CD14-positive monocyte (primary cell): ENCODE measurements at regions not wholly inside any gene's neighbourhood (a gene's known extent, or its start where the extent isn't known, plus 50 kb on each side); places are given as distances from the start of the nearest gene placed in this dataset.

ENCODE experiments used
- DNase-seq, 3 donors: peaks; one replicate each; pipeline ENCODE4 v3.0.0-alpha.2; 2011 to 2022
- H2AFZ ChIP-seq: 2 replicates; pipeline ENCODE4 v1.6.0; 2012; ENCODE audit warnings: mild to moderate bottlenecking, low read depth, low read length, inconsistent platforms; ENCODE audit not compliant: insufficient read depth, poor library complexity, severe bottlenecking
- H3K27ac ChIP-seq, 2 donors: 1 replicate in 1 of 2; 2 replicates in 1 of 2; pipeline ENCODE4 v1.5.1; 2012 to 2013; ENCODE audit warnings: low read length in 2 of 2, control low read depth in 1 of 2, inconsistent platforms in 1 of 2, low read depth in 1 of 2, mild to moderate bottlenecking in 1 of 2
- H3K27me3 ChIP-seq, 2 donors: one replicate each; pipeline versions ENCODE4 v1.6.0 to v1.6.1; 2011 to 2013; ENCODE audit warnings: low read length in 2 of 2; ENCODE audit not compliant: control insufficient read depth in 2 of 2, insufficient read depth in 2 of 2
- H3K36me3 ChIP-seq, 2 donors: replicated peaks in 1 of 2; 1 replicate in 1 of 2; 2 replicates in 1 of 2; pipeline versions ENCODE4 v1.5.1 to v1.6.1; 2012 to 2013; ENCODE audit warnings: low read length in 2 of 2, control low read depth in 1 of 2, inconsistent platforms in 1 of 2, mild to moderate bottlenecking in 1 of 2; ENCODE audit not compliant: insufficient read depth in 2 of 2, control insufficient read depth in 1 of 2
- H3K4me1 ChIP-seq, 2 donors: 1 replicate in 1 of 2; 2 replicates in 1 of 2; pipeline versions ENCODE4 v1.5.1 to v1.6.1; 2012 to 2013; ENCODE audit warnings: low read length in 2 of 2, control low read depth in 1 of 2, inconsistent platforms in 1 of 2, mild to moderate bottlenecking in 1 of 2, moderate library complexity in 1 of 2; ENCODE audit not compliant: insufficient read depth in 2 of 2, control insufficient read depth in 1 of 2
- H3K4me2 ChIP-seq: replicated peaks from 2 replicates; pipeline ENCODE3; 2012; ENCODE audit warnings: low read length, moderate library complexity, mild to moderate bottlenecking; ENCODE audit not compliant: poor library complexity, severe bottlenecking; ENCODE audit errors: extremely low read depth
- H3K4me3 ChIP-seq, 3 experiments: fragments of 200-600 bp in 1 of 3; sonication (generic) in 1 of 3; replicated peaks in 1 of 3; 1 replicate in 2 of 3; 2 replicates in 1 of 3; pipeline ENCODE4 v1.5.1; 2011 to 2013; ENCODE audit warnings: low read length in 3 of 3, mild to moderate bottlenecking in 3 of 3, control low read depth in 2 of 3, low read depth in 2 of 3, inconsistent platforms in 1 of 3, moderate library complexity in 1 of 3
- H3K79me2 ChIP-seq: 2 replicates; pipeline ENCODE4 v1.6.0; 2012; ENCODE audit warnings: mild to moderate bottlenecking, control low read depth, inconsistent platforms, low read length, moderate library complexity; ENCODE audit not compliant: insufficient read depth
- H3K9ac ChIP-seq: 2 replicates; pipeline ENCODE4 v1.6.0; 2017; ENCODE audit warnings: low read length, mild to moderate bottlenecking; ENCODE audit not compliant: insufficient read depth, poor library complexity, severe bottlenecking
- H3K9me3 ChIP-seq, 2 donors: replicated peaks in 1 of 2; 1 replicate in 1 of 2; 2 replicates in 1 of 2; pipeline versions ENCODE4 v1.5.1 to v1.6.1; 2012 to 2013; ENCODE audit warnings: low read length in 2 of 2, control low read depth in 1 of 2; ENCODE audit not compliant: control insufficient read depth in 1 of 2, insufficient read depth in 1 of 2
- H4K20me1 ChIP-seq: 2 replicates; pipeline ENCODE4 v1.6.0; 2012; ENCODE audit warnings: mild to moderate bottlenecking, low read length, control low read depth, moderate library complexity; ENCODE audit not compliant: insufficient read depth
- H3K27ac Mint-ChIP-seq, 7 donors: one replicate each; pipeline ENCODE4 v1.8.0; 2020; ENCODE audit warnings: mild to moderate bottlenecking in 7 of 7, mixed read lengths in 7 of 7, moderate library complexity in 6 of 7, inconsistent platforms in 2 of 7
- H3K27me3 Mint-ChIP-seq, 3 donors: one replicate each; pipeline ENCODE4 v1.8.0; 2021 to 2022; ENCODE audit warnings: low read depth in 3 of 3, mild to moderate bottlenecking in 3 of 3, mixed read lengths in 3 of 3, moderate library complexity in 3 of 3, inconsistent platforms in 1 of 3
- H3K36me3 Mint-ChIP-seq, 2 donors: one replicate each; pipeline ENCODE4 v1.8.0; 2020; ENCODE audit warnings: mixed read lengths in 2 of 2, inconsistent platforms in 1 of 2, mild to moderate bottlenecking in 1 of 2
- H3K4me1 Mint-ChIP-seq: one replicate; pipeline ENCODE4 v1.8.0; 2020; ENCODE audit warnings: mild to moderate bottlenecking, mixed read lengths
- H3K4me3 Mint-ChIP-seq, 2 donors: one replicate each; pipeline ENCODE4 v1.8.0; 2020; ENCODE audit warnings: mild to moderate bottlenecking in 2 of 2, mixed read lengths in 2 of 2, moderate library complexity in 1 of 2
- H3K9me3 Mint-ChIP-seq, 7 donors: one replicate each; pipeline ENCODE4 v1.8.0; 2020 to 2022; ENCODE audit warnings: mixed read lengths in 7 of 7, mild to moderate bottlenecking in 6 of 7, moderate library complexity in 6 of 7, inconsistent platforms in 2 of 7
- CTCF ChIP-seq: fragments of 200-600 bp; IDR thresholded peaks from one replicate; pipeline ENCODE4 v1.8.0; 2022; ENCODE audit warnings: antibody characterized with exemption, mild to moderate bottlenecking
- WGBS: methylation state at CpG from one replicate; pipeline ENCODE4 v1.1.5; 2013; ENCODE audit warnings: missing lambda C conversion rate; ENCODE audit not compliant: insufficient coverage; 5-methylcytosine and 5-hydroxymethylcytosine counted together
- intact Hi-C, 2 donors: fragments of 100-400 bp; cut with micrococcal nuclease; formaldehyde crosslinking; loops; one replicate each; pipeline versions ENCODE4 v1.15.0 to v1.15.1; 2023

DNA sequence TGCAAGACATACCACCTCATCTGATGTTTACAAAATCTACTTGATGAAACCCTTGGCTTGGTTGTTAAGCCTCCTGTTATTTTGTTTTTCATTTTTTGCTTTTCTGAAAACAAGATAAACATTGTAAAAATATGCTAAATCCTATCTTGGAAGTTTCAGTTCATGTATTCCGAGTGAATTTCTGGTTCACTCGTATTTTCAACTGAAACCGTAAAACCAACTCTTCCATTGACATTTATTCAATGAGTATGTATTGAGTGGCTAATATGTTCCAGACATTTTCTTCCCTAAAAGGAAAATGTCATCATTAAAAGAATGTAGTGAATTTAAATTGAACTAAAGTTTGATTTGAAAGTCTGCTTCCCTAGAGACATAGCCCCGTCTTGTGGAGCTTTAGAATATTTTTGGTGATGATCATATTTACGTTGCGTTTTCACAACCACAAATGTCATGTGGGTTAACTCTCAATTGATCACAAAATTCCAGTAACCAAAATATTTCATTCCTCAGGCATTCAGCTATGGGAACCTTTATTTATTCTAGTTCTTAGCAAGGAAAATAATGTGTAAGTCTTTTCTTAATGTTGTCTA lies 204.2 kb downstream of the MBD2 start:
- Mint-ChIP-seq H3K27ac (no peak overlapping the region), H3K36me3 (no peaks in the 10 kb centered on the region), H3K4me1 (no peaks in the 10 kb centered on the region), H3K4me3 (no peak overlapping the region), H3K27me3 (peaks cover 0 to 2% (median 0%) of the 10 kb centered on the region in 3 donors), H3K9me3 (peaks cover 0 to 2% (median 0%) of the 10 kb centered on the region in 7 donors)
- Histone ChIP-seq H3K4me1 (no peaks in the 10 kb centered on the region), H3K4me2 (no peak overlapping the region), H3K27ac (no peak overlapping the region), H3K9me3 (no peaks in the 10 kb centered on the region), H3K27me3 (no peaks in the 10 kb centered on the region), H3K79me2 (no peaks in the 10 kb centered on the region), H3K4me3 (no peak overlapping the region), H4K20me1 (no peaks in the 10 kb centered on the region), H3K9ac (no peak overlapping the region), H2AFZ (no peak overlapping the region), H3K36me3 (no peaks in the 10 kb centered on the region)
- DNase-seq: no peak
- TF ChIP-seq CTCF: no peak
- intact Hi-C loops: no loop called here
- WGBS: no CpG with 5 or more reads among the region's 6 CpGs

DNA sequence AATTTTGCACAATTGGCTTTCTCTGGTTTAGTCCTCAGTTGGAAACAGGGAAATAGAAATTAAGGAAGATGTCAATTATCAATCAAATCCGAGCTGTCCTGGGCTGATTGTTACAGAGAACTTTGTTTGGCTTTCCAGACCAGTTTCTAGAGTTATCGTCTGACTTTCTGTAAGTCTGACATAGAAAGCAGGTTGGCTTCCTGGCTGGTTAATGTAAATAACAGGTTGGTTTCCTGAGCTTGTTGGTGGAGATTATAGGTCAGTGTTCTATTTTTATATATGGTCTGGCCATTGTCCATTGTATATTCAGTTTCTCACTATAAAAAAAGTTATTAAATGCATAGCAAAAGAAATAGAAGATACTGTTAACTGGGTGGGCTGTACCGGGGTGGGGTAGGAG lies 204.8 kb downstream of the MBD2 start:
- Mint-ChIP-seq H3K9me3 (peaks cover 0 to 2% (median 0%) of the 10 kb centered on the region in 7 donors), H3K27ac (no peak overlapping the region), H3K27me3 (peaks cover 0 to 2% (median 0%) of the 10 kb centered on the region in 3 donors), H3K4me1 (no peaks in the 10 kb centered on the region), H3K36me3 (no peaks in the 10 kb centered on the region), H3K4me3 (no peak overlapping the region)
- Histone ChIP-seq H3K4me2 (no peak overlapping the region), H4K20me1 (no peaks in the 10 kb centered on the region), H3K4me1 (no peaks in the 10 kb centered on the region), H3K79me2 (no peaks in the 10 kb centered on the region), H3K9me3 (no peaks in the 10 kb centered on the region), H3K36me3 (no peaks in the 10 kb centered on the region), H2AFZ (no peak overlapping the region), H3K27ac (no peak overlapping the region), H3K9ac (no peak overlapping the region), H3K27me3 (no peaks in the 10 kb centered on the region), H3K4me3 (no peak overlapping the region)
- intact Hi-C loops: no loop called here
- no peak for TF ChIP-seq CTCF
- 83% methylated on average over 1 of the region's 3 CpGs for WGBS
- no peak for DNase-seq
